ENCODE measurements at regions not wholly inside any gene's neighbourhood (a gene's known extent, or its start where the extent isn't known, plus 50 kb on each side); places are given as distances from the start of the nearest gene placed in this dataset.

- Histone ChIP-seq H2BK120ac (ENCODE audit: insufficient read depth, low read length, poor library complexity) (no peak overlapping the region), H3K4me1 (ENCODE audit: control insufficient read depth in 1 of 2, insufficient read depth in 2 of 2, low read length in 2 of 2) (peaks cover 5 to 7% of the 10 kb centered on the region in 2 experiments), H3K79me1 (ENCODE audit: low read length) (no peaks in the 10 kb centered on the region), H3K9me3 (ENCODE audit: insufficient read depth, low read depth, low read length) (peaks cover 4% of the 10 kb centered on the region), H3K18ac (ENCODE audit: low read length) (no peak overlapping the region), H2BK5ac (ENCODE audit: low read depth, low read length, poor library complexity) (no peak overlapping the region), H4K12ac (ENCODE audit: low read depth, low read length) (no peak overlapping the region), H2AK5ac (ENCODE audit: low read length) (no peak overlapping the region), H2BK12ac (ENCODE audit: low read length) (no peak overlapping the region), H3K4me3 (ENCODE audit: low read depth, low read length) (no peak overlapping the region), H4K91ac (ENCODE audit: low read depth, low read length) (no peak overlapping the region), H3K27ac (ENCODE audit: low read depth, low read length) (no peak overlapping the region), H3K4me2 (ENCODE audit: low read length) (no peak overlapping the region), H3K4ac (ENCODE audit: low read depth, low read length) (no peak overlapping the region), H3K27me3 (ENCODE audit: insufficient read depth, low read length) (no peaks in the 10 kb centered on the region), H2AFZ (ENCODE audit: insufficient read depth, low read length, poor library complexity) (no peak overlapping the region), H3K36me3 (ENCODE audit: control insufficient read depth in 1 of 2, insufficient read depth in 2 of 2, low read length in 2 of 2) (no peaks in the 10 kb centered on the region), H3K79me2 (ENCODE audit: control insufficient read depth, insufficient read depth, low read length, poor library complexity) (no peaks in the 10 kb centered on the region), H4K8ac (ENCODE audit: low read depth, low read length) (no peak overlapping the region), H3K9ac (ENCODE audit: low read length) (no peak overlapping the region), H3K14ac (ENCODE audit: low read length) (no peak overlapping the region), H3K23ac (ENCODE audit: low read length) (no peak overlapping the region)
- no peak for DNase-seq
- no CpG with 5 or more reads among the region's 10 CpGs for WGBS (ENCODE audit: extremely low coverage, insufficient coverage, insufficient read length)
Observed at GRCh38 chr15:27674826-27675225, 424.3 kb downstream of the OCA2 start.

DNA sequence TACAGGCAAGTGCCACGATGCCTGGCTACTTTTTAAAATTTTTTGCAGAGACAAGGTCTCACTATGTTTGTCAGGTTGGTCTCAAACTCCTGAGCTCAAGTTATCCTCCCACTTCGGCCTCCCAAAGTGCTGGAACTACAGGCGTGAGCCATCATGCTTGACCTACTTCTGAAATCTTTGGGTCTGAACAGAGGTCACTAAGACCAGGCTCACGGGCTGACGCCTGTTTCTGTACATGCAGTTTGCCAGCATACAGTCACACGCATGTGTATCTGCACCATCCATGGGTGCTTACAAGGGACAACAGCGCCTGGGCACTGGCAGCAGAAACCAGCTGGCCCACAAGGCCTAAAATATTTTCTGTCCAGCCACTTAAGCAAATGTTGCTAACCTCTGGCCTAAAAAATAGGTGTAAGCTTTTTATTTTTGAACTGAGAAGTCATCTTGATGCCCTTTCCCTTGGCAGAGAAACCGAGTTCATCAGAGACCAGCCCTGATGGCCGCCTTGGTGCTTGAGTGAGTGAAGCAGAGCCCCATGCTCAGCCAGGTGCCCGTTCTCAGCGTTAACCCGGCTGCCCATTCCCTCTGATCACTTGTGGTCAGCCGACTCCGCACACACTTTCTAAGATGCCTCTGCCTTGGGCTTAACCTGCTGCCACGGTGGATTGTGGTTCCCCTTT is 425.2 kb downstream of the OCA2 start:
- H2BK120ac ChIP-seq (ENCODE audit: insufficient read depth, low read length, poor library complexity), result no peak overlapping the region
- no peak overlapping the region for H2AK5ac ChIP-seq (ENCODE audit: low read length)
- no CpG with 5 or more reads among the region's 15 CpGs for WGBS (ENCODE audit: extremely low coverage, insufficient coverage, insufficient read length)
- H2BK5ac ChIP-seq (ENCODE audit: low read depth, low read length, poor library complexity), result no peak overlapping the region
- no peak overlapping the region for H2AFZ ChIP-seq (ENCODE audit: insufficient read depth, low read length, poor library complexity)
- no peak overlapping the region for H4K12ac ChIP-seq (ENCODE audit: low read depth, low read length)
- H3K4me1 ChIP-seq (ENCODE audit: control insufficient read depth in 1 of 2, insufficient read depth in 2 of 2, low read length in 2 of 2), result peaks cover 2% of the 10 kb centered on the region in 2 experiments
- H3K14ac ChIP-seq (ENCODE audit: low read length), result no peak overlapping the region
- H3K4me2 ChIP-seq (ENCODE audit: low read length), result no peak overlapping the region
- no peak overlapping the region for H4K8ac ChIP-seq (ENCODE audit: low read depth, low read length)
- H3K4ac ChIP-seq (ENCODE audit: low read depth, low read length), result no peak overlapping the region
- H3K23ac ChIP-seq (ENCODE audit: low read length), result no peak overlapping the region
- DNase-seq, result no peak
- H2BK12ac ChIP-seq (ENCODE audit: low read length), result no peak overlapping the region
- H3K79me2 ChIP-seq (ENCODE audit: control insufficient read depth, insufficient read depth, low read length, poor library complexity), result no peaks in the 10 kb centered on the region
- no peaks in the 10 kb centered on the region for H3K36me3 ChIP-seq (ENCODE audit: control insufficient read depth in 1 of 2, insufficient read depth in 2 of 2, low read length in 2 of 2)
- H3K79me1 ChIP-seq (ENCODE audit: low read length), result no peaks in the 10 kb centered on the region
- no peaks in the 10 kb centered on the region for H3K27me3 ChIP-seq (ENCODE audit: insufficient read depth, low read length)
- H3K18ac ChIP-seq (ENCODE audit: low read length), result no peak overlapping the region
- H3K4me3 ChIP-seq (ENCODE audit: low read depth, low read length), result no peak overlapping the region
- no peak overlapping the region for H3K9ac ChIP-seq (ENCODE audit: low read length)
- no peak overlapping the region for H4K91ac ChIP-seq (ENCODE audit: low read depth, low read length)
- no peak overlapping the region for H3K27ac ChIP-seq (ENCODE audit: low read depth, low read length)
- peaks cover 4% of the 10 kb centered on the region for H3K9me3 ChIP-seq (ENCODE audit: insufficient read depth, low read depth, low read length)

DNA sequence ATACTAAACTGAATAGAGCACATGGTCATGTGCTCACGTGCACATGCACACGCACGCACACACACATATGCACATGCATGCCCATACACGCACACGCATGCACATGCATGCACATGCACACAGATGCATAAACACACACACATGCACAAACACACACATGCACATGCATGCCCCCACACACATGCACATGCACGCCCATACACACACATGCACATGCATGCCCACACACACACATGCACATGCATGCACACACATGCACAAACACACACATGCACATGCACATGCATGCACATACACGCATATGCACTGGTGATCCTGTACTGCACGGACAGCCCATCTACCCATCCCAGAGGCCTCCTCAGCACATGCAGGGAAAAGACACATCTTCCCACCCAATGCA is 426.6 kb downstream of the OCA2 start:
- no peak overlapping the region for H2BK12ac ChIP-seq (ENCODE audit: low read length)
- no peaks in the 10 kb centered on the region for H3K36me3 ChIP-seq (ENCODE audit: control insufficient read depth in 1 of 2, insufficient read depth in 2 of 2, low read length in 2 of 2)
- H2BK120ac ChIP-seq (ENCODE audit: insufficient read depth, low read length, poor library complexity), result no peak overlapping the region
- H3K14ac ChIP-seq (ENCODE audit: low read length), result no peak overlapping the region
- H3K4me1 ChIP-seq (ENCODE audit: control insufficient read depth in 1 of 2, insufficient read depth in 2 of 2, low read length in 2 of 2), result no peaks in the 10 kb centered on the region
- H2AK5ac ChIP-seq (ENCODE audit: low read length), result no peak overlapping the region
- no peak overlapping the region for H3K18ac ChIP-seq (ENCODE audit: low read length)
- DNase-seq, result no peak
- H3K27me3 ChIP-seq (ENCODE audit: insufficient read depth, low read length), result no peaks in the 10 kb centered on the region
- no peak overlapping the region for H4K91ac ChIP-seq (ENCODE audit: low read depth, low read length)
- H4K12ac ChIP-seq (ENCODE audit: low read depth, low read length), result no peak overlapping the region
- H2AFZ ChIP-seq (ENCODE audit: insufficient read depth, low read length, poor library complexity), result no peak overlapping the region
- H3K4me3 ChIP-seq (ENCODE audit: low read depth, low read length), result peak overlapping the region; percentile 47
- H3K79me2 ChIP-seq (ENCODE audit: control insufficient read depth, insufficient read depth, low read length, poor library complexity), result no peaks in the 10 kb centered on the region
- no peak overlapping the region for H3K9ac ChIP-seq (ENCODE audit: low read length)
- no peak overlapping the region for H3K23ac ChIP-seq (ENCODE audit: low read length)
- H3K4me2 ChIP-seq (ENCODE audit: low read length), result no peak overlapping the region
- H2BK5ac ChIP-seq (ENCODE audit: low read depth, low read length, poor library complexity), result no peak overlapping the region
- H3K4ac ChIP-seq (ENCODE audit: low read depth, low read length), result no peak overlapping the region
- no peak overlapping the region for H4K8ac ChIP-seq (ENCODE audit: low read depth, low read length)
- WGBS (ENCODE audit: extremely low coverage, insufficient coverage, insufficient read length), result no CpG with 5 or more reads among the region's 8 CpGs
- H3K27ac ChIP-seq (ENCODE audit: low read depth, low read length), result no peak overlapping the region
- H3K79me1 ChIP-seq (ENCODE audit: low read length), result no peaks in the 10 kb centered on the region
- H3K9me3 ChIP-seq (ENCODE audit: insufficient read depth, low read depth, low read length), result peaks cover 4% of the 10 kb centered on the region

DNA sequence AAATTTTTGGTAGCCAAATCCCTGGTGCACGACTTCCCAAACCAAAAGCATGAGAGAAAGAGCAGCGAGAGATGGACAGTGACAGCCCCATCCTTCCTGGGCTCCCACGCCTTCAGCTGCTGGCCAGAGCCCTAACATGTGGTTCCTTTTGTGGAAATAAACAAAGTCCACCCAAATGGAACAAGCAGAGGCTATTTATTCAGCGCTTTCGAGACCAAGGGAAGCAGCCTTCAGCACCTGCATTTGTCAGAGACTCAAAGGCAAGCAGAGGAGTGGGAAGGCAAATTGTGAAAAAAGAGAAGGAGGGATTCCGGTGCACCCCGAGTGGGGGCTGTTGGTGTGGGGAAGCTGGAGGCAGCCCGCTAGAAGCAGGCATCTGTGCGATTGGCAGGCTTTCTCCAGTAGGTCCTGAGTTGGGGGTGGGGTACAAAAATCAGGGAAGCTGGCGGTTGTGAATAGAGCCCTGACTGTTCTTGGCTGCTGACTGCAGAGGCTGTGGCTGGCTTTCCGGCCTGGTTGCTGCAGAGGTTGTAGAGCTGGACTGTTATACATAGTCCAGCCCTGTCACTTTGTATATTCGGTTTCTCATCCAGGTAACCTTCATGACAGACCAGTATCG is 427.2 kb downstream of the OCA2 start:
- H3K4me1 ChIP-seq (ENCODE audit: control insufficient read depth in 1 of 2, insufficient read depth in 2 of 2, low read length in 2 of 2), result no peaks in the 10 kb centered on the region
- H3K79me2 ChIP-seq (ENCODE audit: control insufficient read depth, insufficient read depth, low read length, poor library complexity), result no peaks in the 10 kb centered on the region
- H3K4ac ChIP-seq (ENCODE audit: low read depth, low read length), result no peak overlapping the region
- H3K23ac ChIP-seq (ENCODE audit: low read length), result no peak overlapping the region
- H4K91ac ChIP-seq (ENCODE audit: low read depth, low read length), result no peak overlapping the region
- no peak overlapping the region for H2AK5ac ChIP-seq (ENCODE audit: low read length)
- no peak overlapping the region for H2AFZ ChIP-seq (ENCODE audit: insufficient read depth, low read length, poor library complexity)
- no peaks in the 10 kb centered on the region for H3K27me3 ChIP-seq (ENCODE audit: insufficient read depth, low read length)
- no peak overlapping the region for H3K27ac ChIP-seq (ENCODE audit: low read depth, low read length)
- no peak overlapping the region for H3K4me2 ChIP-seq (ENCODE audit: low read length)
- H2BK5ac ChIP-seq (ENCODE audit: low read depth, low read length, poor library complexity), result no peak overlapping the region
- H3K4me3 ChIP-seq (ENCODE audit: low read depth, low read length), result no peak overlapping the region
- H4K8ac ChIP-seq (ENCODE audit: low read depth, low read length), result no peak overlapping the region
- H3K9me3 ChIP-seq (ENCODE audit: insufficient read depth, low read depth, low read length), result peaks cover 4% of the 10 kb centered on the region
- no peak overlapping the region for H3K9ac ChIP-seq (ENCODE audit: low read length)
- no CpG with 5 or more reads among the region's 13 CpGs for WGBS (ENCODE audit: extremely low coverage, insufficient coverage, insufficient read length)
- no peaks in the 10 kb centered on the region for H3K36me3 ChIP-seq (ENCODE audit: control insufficient read depth in 1 of 2, insufficient read depth in 2 of 2, low read length in 2 of 2)
- H2BK12ac ChIP-seq (ENCODE audit: low read length), result no peak overlapping the region
- no peaks in the 10 kb centered on the region for H3K79me1 ChIP-seq (ENCODE audit: low read length)
- no peak overlapping the region for H2BK120ac ChIP-seq (ENCODE audit: insufficient read depth, low read length, poor library complexity)
- no peak overlapping the region for H3K14ac ChIP-seq (ENCODE audit: low read length)
- no peak overlapping the region for H4K12ac ChIP-seq (ENCODE audit: low read depth, low read length)
- no peak for DNase-seq
- H3K18ac ChIP-seq (ENCODE audit: low read length), result no peak overlapping the region
